ENCODE measurements at regions not wholly inside any gene's neighbourhood (a gene's known extent, or its start where the extent isn't known, plus 50 kb on each side); places are given as distances from the start of the nearest gene placed in this dataset.

DNA sequence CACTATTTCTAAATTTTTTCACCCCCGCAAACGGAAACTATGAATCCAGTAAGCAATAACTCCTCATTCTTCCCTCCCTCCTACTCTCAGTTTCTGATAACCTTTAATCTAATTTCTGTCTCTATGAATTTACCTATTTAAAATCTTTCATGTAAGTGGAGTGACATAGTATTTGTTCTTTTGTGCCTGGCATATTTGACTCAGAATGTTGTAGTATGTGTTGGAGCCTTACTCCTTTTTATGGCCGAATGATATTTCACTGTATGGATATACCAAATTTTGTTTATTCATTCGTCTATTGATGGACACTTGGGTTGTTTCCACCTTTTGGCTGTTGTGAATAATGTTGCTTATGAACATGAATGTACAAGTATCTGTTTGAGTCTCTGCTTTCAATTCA lies 61.1 kb upstream of the C1GALT1C1 start:
- H3K36me3 ChIP-seq (ENCODE audit: control insufficient read depth, insufficient read depth, low read length): no peaks in the 10 kb centered on the region

DNA sequence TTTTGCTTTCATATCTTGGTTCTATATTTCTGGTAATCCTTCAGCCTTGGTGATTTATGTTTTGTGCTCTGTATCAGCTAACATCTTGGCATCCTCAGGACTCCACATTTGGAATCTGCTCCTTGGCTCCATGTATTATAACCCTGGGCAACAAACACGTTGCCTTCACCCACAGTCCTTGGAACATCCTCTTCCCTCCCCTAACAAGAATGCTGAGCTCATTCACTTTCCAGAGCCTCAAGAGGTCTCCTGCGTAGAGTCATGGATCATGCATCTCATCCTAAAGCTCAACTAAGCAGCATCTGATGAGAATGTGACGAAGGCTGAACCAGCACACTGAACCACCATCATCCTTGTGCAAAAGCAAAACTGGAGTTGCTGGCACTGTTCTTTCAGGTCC lies 60.5 kb upstream of the C1GALT1C1 start:
- Histone ChIP-seq H3K36me3 (ENCODE audit: control insufficient read depth, insufficient read depth, low read length) (no peaks in the 10 kb centered on the region), H3K27me3 (ENCODE audit: control insufficient read depth, insufficient read depth, low read length) (no peaks in the 10 kb centered on the region), H3K4me3 (ENCODE audit: low read depth, low read length) (no peak overlapping the region)
- no peak for TF ChIP-seq CTCF (IDR thresholded peaks at IDR 0.05; ENCODE audit: insufficient read depth, low read length, poor library complexity, severe bottlenecking)
- DNase-seq (ENCODE audit: low read depth): no peak

More for the DNA sequence above, 61.1 kb upstream of the C1GALT1C1 start:
- no peaks in the 10 kb centered on the region for H3K27me3 ChIP-seq (ENCODE audit: control insufficient read depth, insufficient read depth, low read length)
- no peak for TF ChIP-seq CTCF (IDR thresholded peaks at IDR 0.05; ENCODE audit: insufficient read depth, low read length, poor library complexity, severe bottlenecking)
- no peak for DNase-seq (ENCODE audit: low read depth)
- no peak overlapping the region for H3K4me3 ChIP-seq (ENCODE audit: low read depth, low read length)

DNA sequence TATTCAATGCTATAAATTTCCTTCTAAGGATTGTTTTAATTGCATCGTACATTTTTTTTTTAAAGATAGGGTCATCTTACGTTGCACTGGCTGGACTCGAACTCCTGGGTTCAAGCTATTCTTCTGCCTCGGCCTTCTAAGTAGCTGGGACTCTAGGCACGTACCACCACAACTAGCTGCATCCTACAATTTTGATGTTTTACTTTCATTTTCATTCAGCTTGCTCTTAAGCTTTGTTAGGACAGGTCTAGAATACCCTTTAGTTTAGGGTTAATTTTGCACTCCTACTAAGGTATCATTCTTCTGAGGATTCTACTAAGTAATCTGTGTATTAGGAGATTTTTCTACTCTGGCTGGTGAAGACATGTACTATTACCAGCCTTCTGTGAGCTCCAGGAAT lies 50.2 kb upstream of the C1GALT1C1 start:
- H3K4me3 ChIP-seq (ENCODE audit: low read depth, low read length): no peak overlapping the region
- TF ChIP-seq CTCF (IDR thresholded peaks at IDR 0.05; ENCODE audit: insufficient read depth, low read length, poor library complexity, severe bottlenecking): no peak
- no peaks in the 10 kb centered on the region for H3K36me3 ChIP-seq (ENCODE audit: control insufficient read depth, insufficient read depth, low read length)
- DNase-seq (ENCODE audit: low read depth): no peak
- H3K27me3 ChIP-seq (ENCODE audit: control insufficient read depth, insufficient read depth, low read length): no peaks in the 10 kb centered on the region
